RWPE1 (cell line): ENCODE measurements at regions not wholly inside any gene's neighbourhood (a gene's known extent, or its start where the extent isn't known, plus 50 kb on each side); places are given as distances from the start of the nearest gene placed in this dataset.
"Not testable (repeated sequence)": the region's sequence is repeated elsewhere in the genome, so short reads cannot be mapped to it uniquely, and the experiment has no call there.

ENCODE experiments used
- CTCF ChIA-PET: fragments of 350-600 bp; sonication (Branson Sonifier 250); formaldehyde crosslinking; extraction: SDS; loops from one replicate; lab custom pipeline; 2021; lab: Yijun Ruan, JAX
- POLR2A ChIA-PET: fragments of 400-600 bp; formaldehyde crosslinking; extraction: SDS; loops from one replicate; lab custom pipeline; 2020; ENCODE audit warnings: antibody characterized with exemption; ENCODE audit not compliant: low non-redundant PET; lab: Yijun Ruan, JAX
- DNase-seq: peaks from one replicate; pipeline ENCODE4 v3.0.0; 2012; ENCODE audit warnings: low spot score
- H3K27ac ChIP-seq: fragments of 450-650 bp; 2 replicates; pipeline ENCODE4 v1.5.1; 2017
- TF ChIP-seq, protein P1 (sequence below): fragments of 450-650 bp; conservative IDR thresholded peaks from 2 replicates; pipeline ENCODE4 v1.5.1; 2017; ENCODE audit warnings: low read depth, mild to moderate bottlenecking

DNA sequence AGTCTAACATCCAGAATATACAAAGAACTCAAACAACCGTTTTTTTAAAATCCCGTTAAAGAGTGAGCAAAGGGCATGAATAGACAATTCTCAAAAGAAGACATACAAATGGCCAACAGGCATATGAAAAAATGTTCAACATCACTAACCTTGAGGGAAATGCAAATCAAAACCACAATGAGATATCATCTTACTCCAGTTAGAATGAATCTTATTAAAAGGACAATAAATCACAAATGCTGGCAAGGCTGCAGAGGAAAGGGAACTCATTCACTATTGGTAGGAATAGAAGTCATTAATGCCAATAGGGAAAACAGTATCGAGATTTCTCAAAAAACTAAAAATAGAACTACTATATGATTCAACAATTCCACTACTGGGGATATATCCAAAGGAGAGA is 520.1 kb downstream of the RMST start:
- no peak for DNase-seq
- CTCF ChIA-PET, result no interaction called here
- TF ChIP-seq, protein P1, sequence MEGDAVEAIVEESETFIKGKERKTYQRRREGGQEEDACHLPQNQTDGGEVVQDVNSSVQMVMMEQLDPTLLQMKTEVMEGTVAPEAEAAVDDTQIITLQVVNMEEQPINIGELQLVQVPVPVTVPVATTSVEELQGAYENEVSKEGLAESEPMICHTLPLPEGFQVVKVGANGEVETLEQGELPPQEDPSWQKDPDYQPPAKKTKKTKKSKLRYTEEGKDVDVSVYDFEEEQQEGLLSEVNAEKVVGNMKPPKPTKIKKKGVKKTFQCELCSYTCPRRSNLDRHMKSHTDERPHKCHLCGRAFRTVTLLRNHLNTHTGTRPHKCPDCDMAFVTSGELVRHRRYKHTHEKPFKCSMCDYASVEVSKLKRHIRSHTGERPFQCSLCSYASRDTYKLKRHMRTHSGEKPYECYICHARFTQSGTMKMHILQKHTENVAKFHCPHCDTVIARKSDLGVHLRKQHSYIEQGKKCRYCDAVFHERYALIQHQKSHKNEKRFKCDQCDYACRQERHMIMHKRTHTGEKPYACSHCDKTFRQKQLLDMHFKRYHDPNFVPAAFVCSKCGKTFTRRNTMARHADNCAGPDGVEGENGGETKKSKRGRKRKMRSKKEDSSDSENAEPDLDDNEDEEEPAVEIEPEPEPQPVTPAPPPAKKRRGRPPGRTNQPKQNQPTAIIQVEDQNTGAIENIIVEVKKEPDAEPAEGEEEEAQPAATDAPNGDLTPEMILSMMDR, result no peak
- H3K27ac ChIP-seq, result no peak overlapping the region
- POLR2A ChIA-PET, result no interaction called here

DNA sequence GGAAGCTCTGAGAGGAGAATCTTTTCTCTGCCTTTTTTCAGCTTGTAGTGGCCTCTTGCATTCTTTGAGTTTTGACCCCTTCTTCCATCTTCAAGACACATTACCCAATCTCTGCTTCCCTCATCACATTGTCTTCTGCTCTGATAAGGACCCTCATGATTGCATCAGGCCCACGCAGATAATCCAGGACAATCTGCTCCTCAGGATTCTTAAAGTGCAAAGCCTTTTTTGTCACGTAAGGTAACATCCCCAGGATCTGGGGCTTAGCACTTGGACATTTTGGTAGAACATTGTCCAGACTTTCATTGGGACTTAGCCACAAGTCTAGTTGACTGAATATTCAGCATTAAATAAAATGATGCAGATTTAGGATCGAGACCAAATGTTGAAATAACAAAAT is 521.2 kb downstream of the RMST start:
- TF ChIP-seq, protein P1, result no peak
- POLR2A ChIA-PET, result no interaction called here
- H3K27ac ChIP-seq, result no peak overlapping the region
- no peak for DNase-seq
- CTCF ChIA-PET, result no interaction called here

DNA sequence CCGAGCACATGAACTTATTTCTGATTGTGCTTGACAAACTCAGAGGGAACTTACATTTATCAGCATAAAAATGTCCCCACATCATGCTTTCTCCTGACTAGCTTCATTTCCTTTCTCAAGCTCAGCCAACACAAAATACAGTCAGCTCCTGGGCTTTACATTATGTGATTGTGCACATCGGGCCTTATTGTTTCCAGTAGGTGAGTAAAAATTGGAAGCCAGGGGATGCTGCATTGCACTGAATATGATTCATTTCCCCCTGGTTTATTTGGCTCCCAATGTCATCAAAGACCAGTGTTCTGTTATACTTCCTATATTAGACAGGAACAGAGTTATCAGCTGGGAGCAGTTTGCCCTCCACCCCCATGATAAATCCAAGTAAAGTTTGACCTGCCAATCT is 521.8 kb downstream of the RMST start:
- ChIA-PET CTCF (no interaction called here), POLR2A (no interaction called here)
- H3K27ac ChIP-seq, result no peak overlapping the region
- no peak for DNase-seq
- TF ChIP-seq, protein P1, result no peak

DNA sequence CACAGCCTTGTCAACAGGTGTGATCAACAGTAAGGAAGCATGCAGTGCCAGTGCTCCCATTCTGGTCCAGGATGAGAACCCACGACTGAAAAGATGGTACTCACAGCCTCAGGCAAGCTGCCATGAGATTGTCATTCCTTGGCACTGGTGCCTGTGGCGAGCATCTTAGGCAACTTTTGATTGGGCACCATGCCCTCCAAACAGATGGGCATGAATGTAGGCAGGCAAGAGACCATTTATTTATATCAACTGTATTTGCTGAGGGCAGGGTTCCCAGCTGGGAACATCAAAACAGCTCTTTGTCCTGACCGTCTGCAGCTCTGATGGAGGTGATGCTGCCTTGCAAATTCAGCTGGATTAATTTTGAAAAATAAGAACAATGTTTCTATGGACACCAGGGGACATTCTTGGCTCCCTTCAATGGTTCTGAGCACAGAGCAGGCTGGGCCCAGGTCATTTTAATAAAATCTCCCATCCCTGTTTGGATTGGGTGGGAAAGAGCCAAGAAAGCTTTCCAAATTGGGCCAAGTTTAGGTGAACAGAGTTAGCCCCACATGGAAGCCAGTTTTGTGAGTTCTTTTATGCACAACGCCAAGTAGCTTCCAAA is 522.5 kb downstream of the RMST start:
- ChIA-PET CTCF (no interaction called here), POLR2A (no interaction called here)
- TF ChIP-seq, protein P1, result no peak
- DNase-seq, result no peak
- no peak overlapping the region for H3K27ac ChIP-seq

DNA sequence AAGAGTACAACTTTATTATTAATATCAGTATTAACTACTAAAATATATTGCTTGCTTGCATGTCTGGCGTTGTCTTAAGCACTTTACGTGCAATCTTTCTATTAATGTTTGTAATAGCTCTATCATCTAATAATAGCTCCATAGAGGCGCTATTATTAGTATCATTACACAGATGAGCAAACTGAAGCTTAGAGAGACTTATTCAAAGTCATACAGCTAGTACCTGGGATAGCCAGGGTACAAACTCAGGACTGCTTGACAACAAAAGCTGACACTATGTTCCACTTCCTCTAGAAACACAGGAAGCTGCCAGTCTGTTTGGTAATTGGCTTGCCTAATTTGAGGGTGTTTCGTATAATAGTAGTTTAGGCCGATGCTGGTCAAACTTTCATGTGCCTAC is 523.2 kb downstream of the RMST start:
- no peak overlapping the region for H3K27ac ChIP-seq
- ChIA-PET CTCF (no interaction called here), POLR2A (no interaction called here)
- DNase-seq, result no peak
- TF ChIP-seq, protein P1, result no peak

DNA sequence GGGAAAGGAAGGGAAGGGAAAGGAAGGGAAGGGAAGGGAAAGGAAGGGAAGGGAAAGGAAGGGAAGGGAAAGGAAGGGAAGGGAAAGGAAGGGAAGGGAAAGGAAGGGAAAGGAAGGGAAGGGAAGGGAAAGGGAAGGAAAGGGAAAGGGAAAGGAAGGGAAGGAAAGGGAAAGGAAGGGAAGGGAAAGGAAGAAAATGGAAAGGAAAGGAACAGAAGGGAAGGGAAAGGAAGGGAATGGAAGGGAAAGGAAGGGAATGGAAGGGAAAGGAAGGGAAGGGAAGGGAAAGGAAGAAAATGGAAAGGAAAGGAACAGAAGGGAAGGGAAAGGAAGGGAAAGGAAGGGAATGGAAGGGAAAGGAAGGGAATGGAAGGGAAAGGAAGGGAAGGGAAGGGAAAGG is 526.0 kb downstream of the RMST start:
- DNase-seq, H3K27ac ChIP-seq, POLR2A ChIA-PET: not testable (repeated sequence)
- CTCF ChIA-PET, result interaction anchor here (0.6 kb wide), 1 partner anchor 27 kb away, joined by 4 read pairs; no protein-coding TSS in a partner anchor

DNA sequence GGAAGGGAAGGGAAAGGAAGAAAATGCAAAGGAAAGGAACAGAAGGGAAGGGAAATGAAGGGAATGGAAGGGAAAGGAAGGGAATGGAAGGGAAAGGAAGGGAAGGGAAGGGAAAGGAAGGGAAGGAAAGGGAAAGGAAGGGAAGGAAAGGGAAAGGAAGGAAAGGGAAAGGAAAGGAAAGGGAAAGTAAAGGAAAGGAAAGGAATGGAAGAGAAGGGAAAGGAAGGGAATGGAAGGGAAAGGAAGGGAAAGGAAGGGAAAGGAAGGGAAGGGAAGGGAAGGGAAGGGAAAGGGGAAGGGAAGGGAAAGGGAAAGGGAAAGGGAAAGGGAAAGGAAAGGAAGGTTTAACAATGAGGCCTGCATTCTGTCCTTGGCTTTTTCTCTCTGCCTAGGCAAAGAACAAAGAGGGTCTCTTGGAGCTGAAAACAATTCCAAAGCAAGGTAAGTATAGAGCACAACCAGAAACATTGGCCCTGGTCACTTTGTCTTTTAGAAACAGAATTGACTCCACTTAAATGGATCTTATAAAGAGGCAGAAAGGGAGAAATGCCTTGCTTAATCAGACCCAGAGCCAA is 525.9 kb upstream of the TMPO start:
- no peak overlapping the region for H3K27ac ChIP-seq
- ChIA-PET CTCF (no interaction called here), POLR2A (no interaction called here)
- DNase-seq, result no peak
- TF ChIP-seq, protein P1, result no peak
